ENCODE measurements at regions not wholly inside any gene's neighbourhood (a gene's known extent, or its start where the extent isn't known, plus 50 kb on each side); places are given as distances from the start of the nearest gene placed in this dataset.
"Not testable (repeated sequence)": the region's sequence is repeated elsewhere in the genome, so short reads cannot be mapped to it uniquely, and the experiment has no call there.

DNA sequence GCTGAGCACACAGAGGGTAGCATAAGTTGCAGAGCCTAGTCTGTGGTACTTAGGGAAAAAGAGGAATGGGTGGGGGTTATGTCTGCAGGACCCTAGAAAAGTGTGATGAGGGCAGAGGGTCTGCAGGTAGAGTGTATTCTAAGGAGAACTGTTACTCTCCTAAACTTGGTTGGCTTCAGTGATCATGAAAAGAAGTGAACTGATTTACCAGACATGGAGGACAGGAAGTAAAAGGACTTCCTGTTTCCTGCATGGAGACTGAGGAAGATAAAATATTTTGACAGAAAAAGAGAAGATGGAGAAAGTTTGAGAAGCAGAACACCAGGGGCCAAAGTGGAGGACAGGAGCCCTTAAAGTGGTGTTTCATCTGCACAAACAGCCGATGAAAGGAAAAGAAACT is 472.2 kb downstream of the TMEM121 start:
- not testable (repeated sequence) for TF ChIP-seq EZH2 (IDR thresholded peaks at IDR 0.05; ENCODE audit: low read length, missing control alignments)
- TF ChIP-seq, protein P1, sequence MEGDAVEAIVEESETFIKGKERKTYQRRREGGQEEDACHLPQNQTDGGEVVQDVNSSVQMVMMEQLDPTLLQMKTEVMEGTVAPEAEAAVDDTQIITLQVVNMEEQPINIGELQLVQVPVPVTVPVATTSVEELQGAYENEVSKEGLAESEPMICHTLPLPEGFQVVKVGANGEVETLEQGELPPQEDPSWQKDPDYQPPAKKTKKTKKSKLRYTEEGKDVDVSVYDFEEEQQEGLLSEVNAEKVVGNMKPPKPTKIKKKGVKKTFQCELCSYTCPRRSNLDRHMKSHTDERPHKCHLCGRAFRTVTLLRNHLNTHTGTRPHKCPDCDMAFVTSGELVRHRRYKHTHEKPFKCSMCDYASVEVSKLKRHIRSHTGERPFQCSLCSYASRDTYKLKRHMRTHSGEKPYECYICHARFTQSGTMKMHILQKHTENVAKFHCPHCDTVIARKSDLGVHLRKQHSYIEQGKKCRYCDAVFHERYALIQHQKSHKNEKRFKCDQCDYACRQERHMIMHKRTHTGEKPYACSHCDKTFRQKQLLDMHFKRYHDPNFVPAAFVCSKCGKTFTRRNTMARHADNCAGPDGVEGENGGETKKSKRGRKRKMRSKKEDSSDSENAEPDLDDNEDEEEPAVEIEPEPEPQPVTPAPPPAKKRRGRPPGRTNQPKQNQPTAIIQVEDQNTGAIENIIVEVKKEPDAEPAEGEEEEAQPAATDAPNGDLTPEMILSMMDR (conservative IDR thresholded peaks at IDR 0.05 in 1 of 2, IDR thresholded peaks at IDR 0.05 in 1 of 2; ENCODE audit: low read depth in 1 of 2, low read length in 2 of 2), result not testable (repeated sequence)
